Neural cell (in vitro differentiated cells): ENCODE measurements at regions not wholly inside any gene's neighbourhood (a gene's known extent, or its start where the extent isn't known, plus 50 kb on each side); places are given as distances from the start of the nearest gene placed in this dataset.

Source experiments
- EP300 ChIP-seq: fragments of 450-650 bp; conservative IDR thresholded peaks from 2 replicates; pipeline ENCODE4 v1.6.1; 2014; ENCODE audit warnings: antibody characterized with exemption, mild to moderate bottlenecking, moderate library complexity; ENCODE audit not compliant: poor library complexity, severe bottlenecking
- EZH2 ChIP-seq: fragments of 200-600, 300-800 bp; shearing (Covaris generic), sonication (generic); IDR thresholded peaks from 2 replicates; pipeline ENCODE4 v1.6.1; 2014; ENCODE audit warnings: antibody characterized with exemption, low read length, borderline replicate concordance, mild to moderate bottlenecking; ENCODE audit not compliant: insufficient read depth, poor library complexity, severe bottlenecking
- RAD21 ChIP-seq: fragments of 450-650 bp; conservative IDR thresholded peaks from 2 replicates; pipeline ENCODE4 v1.6.1; 2014; ENCODE audit warnings: antibody characterized with exemption, mild to moderate bottlenecking, moderate library complexity
- TF ChIP-seq, protein P1 (sequence below): fragments of 450-650 bp; IDR thresholded peaks from 2 replicates; pipeline ENCODE4 v1.5.1; 2014; ENCODE audit warnings: antibody characterized with exemption, mild to moderate bottlenecking, moderate library complexity; ENCODE audit not compliant: poor library complexity, severe bottlenecking
- TF ChIP-seq, protein P2 (sequence below): IDR thresholded peaks from 2 replicates; pipeline ENCODE4 v1.6.1; 2012; ENCODE audit warnings: borderline replicate concordance

DNA sequence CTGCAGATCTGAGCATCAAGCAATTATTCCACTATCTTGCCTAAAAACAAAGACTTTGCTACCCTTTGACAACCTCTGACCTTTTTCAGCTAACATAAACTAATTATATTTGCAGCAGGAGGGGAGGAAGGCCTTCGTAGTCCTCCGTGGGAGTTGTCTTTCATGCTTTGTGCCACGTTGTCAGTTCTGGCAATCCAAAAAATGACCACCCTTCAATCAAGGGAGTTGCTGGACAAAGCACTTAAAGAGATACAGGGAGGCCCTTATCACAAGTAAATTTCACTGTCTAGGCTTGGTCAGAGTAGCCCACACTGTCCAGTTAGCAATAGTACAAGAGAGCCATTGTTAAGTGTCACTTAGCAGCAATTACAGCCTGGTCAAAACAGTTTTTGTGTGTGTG, 578.9 kb downstream of the HAO1 start:
- TF ChIP-seq, protein P1, sequence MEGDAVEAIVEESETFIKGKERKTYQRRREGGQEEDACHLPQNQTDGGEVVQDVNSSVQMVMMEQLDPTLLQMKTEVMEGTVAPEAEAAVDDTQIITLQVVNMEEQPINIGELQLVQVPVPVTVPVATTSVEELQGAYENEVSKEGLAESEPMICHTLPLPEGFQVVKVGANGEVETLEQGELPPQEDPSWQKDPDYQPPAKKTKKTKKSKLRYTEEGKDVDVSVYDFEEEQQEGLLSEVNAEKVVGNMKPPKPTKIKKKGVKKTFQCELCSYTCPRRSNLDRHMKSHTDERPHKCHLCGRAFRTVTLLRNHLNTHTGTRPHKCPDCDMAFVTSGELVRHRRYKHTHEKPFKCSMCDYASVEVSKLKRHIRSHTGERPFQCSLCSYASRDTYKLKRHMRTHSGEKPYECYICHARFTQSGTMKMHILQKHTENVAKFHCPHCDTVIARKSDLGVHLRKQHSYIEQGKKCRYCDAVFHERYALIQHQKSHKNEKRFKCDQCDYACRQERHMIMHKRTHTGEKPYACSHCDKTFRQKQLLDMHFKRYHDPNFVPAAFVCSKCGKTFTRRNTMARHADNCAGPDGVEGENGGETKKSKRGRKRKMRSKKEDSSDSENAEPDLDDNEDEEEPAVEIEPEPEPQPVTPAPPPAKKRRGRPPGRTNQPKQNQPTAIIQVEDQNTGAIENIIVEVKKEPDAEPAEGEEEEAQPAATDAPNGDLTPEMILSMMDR = no peak
- TF ChIP-seq EP300 (no peak), EZH2 (no peak), RAD21 (no peak)
- TF ChIP-seq, protein P2, sequence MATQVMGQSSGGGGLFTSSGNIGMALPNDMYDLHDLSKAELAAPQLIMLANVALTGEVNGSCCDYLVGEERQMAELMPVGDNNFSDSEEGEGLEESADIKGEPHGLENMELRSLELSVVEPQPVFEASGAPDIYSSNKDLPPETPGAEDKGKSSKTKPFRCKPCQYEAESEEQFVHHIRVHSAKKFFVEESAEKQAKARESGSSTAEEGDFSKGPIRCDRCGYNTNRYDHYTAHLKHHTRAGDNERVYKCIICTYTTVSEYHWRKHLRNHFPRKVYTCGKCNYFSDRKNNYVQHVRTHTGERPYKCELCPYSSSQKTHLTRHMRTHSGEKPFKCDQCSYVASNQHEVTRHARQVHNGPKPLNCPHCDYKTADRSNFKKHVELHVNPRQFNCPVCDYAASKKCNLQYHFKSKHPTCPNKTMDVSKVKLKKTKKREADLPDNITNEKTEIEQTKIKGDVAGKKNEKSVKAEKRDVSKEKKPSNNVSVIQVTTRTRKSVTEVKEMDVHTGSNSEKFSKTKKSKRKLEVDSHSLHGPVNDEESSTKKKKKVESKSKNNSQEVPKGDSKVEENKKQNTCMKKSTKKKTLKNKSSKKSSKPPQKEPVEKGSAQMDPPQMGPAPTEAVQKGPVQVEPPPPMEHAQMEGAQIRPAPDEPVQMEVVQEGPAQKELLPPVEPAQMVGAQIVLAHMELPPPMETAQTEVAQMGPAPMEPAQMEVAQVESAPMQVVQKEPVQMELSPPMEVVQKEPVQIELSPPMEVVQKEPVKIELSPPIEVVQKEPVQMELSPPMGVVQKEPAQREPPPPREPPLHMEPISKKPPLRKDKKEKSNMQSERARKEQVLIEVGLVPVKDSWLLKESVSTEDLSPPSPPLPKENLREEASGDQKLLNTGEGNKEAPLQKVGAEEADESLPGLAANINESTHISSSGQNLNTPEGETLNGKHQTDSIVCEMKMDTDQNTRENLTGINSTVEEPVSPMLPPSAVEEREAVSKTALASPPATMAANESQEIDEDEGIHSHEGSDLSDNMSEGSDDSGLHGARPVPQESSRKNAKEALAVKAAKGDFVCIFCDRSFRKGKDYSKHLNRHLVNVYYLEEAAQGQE = no peak
